CD4-positive, CD25-positive, alpha-beta regulatory T cell (primary cell): ENCODE measurements at regions not wholly inside any gene's neighbourhood (a gene's known extent, or its start where the extent isn't known, plus 50 kb on each side); places are given as distances from the start of the nearest gene placed in this dataset.

Experiments used
- ATAC-seq, 2 donors: fragments of 150-1000 bp; cut with Tn5 transposase; one replicate each; pipeline ENCODE4 v1.10.0; 2021; ENCODE audit warnings: low read depth in 2 of 2, moderate number of reproducible peaks in 2 of 2, moderate library complexity in 1 of 2
- DNase-seq, 3 donors: peaks; one replicate each; pipeline versions ENCODE4 v3.0.0 to v3.0.0-alpha.2; 2012 to 2022; ENCODE audit warnings: mixed read lengths in 1 of 3
- H3K27ac ChIP-seq: one replicate; pipeline ENCODE4 v1.7.0; 2013; ENCODE audit warnings: mild to moderate bottlenecking, low read length; ENCODE audit not compliant: insufficient read depth, poor library complexity, severe bottlenecking
- H3K27me3 ChIP-seq: one replicate; pipeline ENCODE4 v1.7.0; 2013; ENCODE audit warnings: low read length; ENCODE audit not compliant: control insufficient read depth, insufficient read depth
- H3K36me3 ChIP-seq: one replicate; pipeline ENCODE4 v1.7.0; 2013; ENCODE audit warnings: mild to moderate bottlenecking, low read length, moderate library complexity; ENCODE audit not compliant: control insufficient read depth, insufficient read depth
- H3K4me1 ChIP-seq: 2 replicates; pipeline ENCODE4 v1.7.0; 2013; ENCODE audit warnings: mild to moderate bottlenecking, low read length; ENCODE audit not compliant: insufficient read depth, control insufficient read depth, poor library complexity, severe bottlenecking
- H3K4me3 ChIP-seq: one replicate; pipeline ENCODE4 v1.7.0; 2013; ENCODE audit warnings: low read depth, mild to moderate bottlenecking, low read length, moderate library complexity
- H3K9me3 ChIP-seq, 2 experiments: 1 replicate in 1 of 2; 2 replicates in 1 of 2; pipeline ENCODE4 v1.7.0; 2013; ENCODE audit warnings: low read length in 2 of 2, mild to moderate bottlenecking in 1 of 2, moderate library complexity in 1 of 2; ENCODE audit not compliant: control insufficient read depth in 2 of 2
- H3K27ac Mint-ChIP-seq, 3 donors: one replicate each; pipeline ENCODE4 v1.8.0; 2020 to 2022; ENCODE audit warnings: mild to moderate bottlenecking in 3 of 3, mixed read lengths in 3 of 3, moderate library complexity in 2 of 3
- H3K27me3 Mint-ChIP-seq: one replicate; pipeline ENCODE4 v1.8.0; 2022; ENCODE audit warnings: mild to moderate bottlenecking, mixed read lengths
- H3K36me3 Mint-ChIP-seq: one replicate; pipeline ENCODE4 v1.8.0; 2020; ENCODE audit warnings: mixed read lengths
- H3K4me1 Mint-ChIP-seq, 4 donors: one replicate each; pipeline ENCODE4 v1.8.0; 2020 to 2022; ENCODE audit warnings: mixed read lengths in 4 of 4, mild to moderate bottlenecking in 1 of 4
- H3K4me3 Mint-ChIP-seq, 4 donors: one replicate each; pipeline ENCODE4 v1.8.0; 2020 to 2022; ENCODE audit warnings: mild to moderate bottlenecking in 4 of 4, mixed read lengths in 4 of 4, moderate library complexity in 3 of 4
- H3K9me3 Mint-ChIP-seq, 7 donors: one replicate each; pipeline ENCODE4 v1.8.0; 2020 to 2022; ENCODE audit warnings: mixed read lengths in 7 of 7, mild to moderate bottlenecking in 3 of 7, moderate library complexity in 2 of 7

- Mint-ChIP-seq H3K27me3 (peaks cover 2% of the 10 kb centered on the region), H3K9me3 (peaks cover 0 to 5% (median 0%) of the 10 kb centered on the region in 7 donors), H3K36me3 (no peaks in the 10 kb centered on the region), H3K4me3 (no peak overlapping the region), H3K27ac (no peak overlapping the region), H3K4me1 (no peaks in the 10 kb centered on the region)
- no peak for ATAC-seq
- DNase-seq, result no peak
- no peak overlapping the region for H3K27ac ChIP-seq
- H3K9me3 ChIP-seq, result no peaks in the 10 kb centered on the region
- H3K27me3 ChIP-seq, result no peaks in the 10 kb centered on the region
- no peak overlapping the region for H3K4me3 ChIP-seq
- no peaks in the 10 kb centered on the region for H3K36me3 ChIP-seq
- H3K4me1 ChIP-seq, result no peaks in the 10 kb centered on the region
Observed at GRCh38 chr9:1845425-1845824, 169.7 kb upstream of the SMARCA2 start.

GRCh38 chr9:1855726-1856125 is 159.4 kb upstream of the SMARCA2 start:
- DNase-seq (no peak), ATAC-seq (no peak)
- Histone ChIP-seq H3K4me1 (no peaks in the 10 kb centered on the region), H3K4me3 (no peak overlapping the region), H3K27me3 (no peaks in the 10 kb centered on the region), H3K36me3 (no peaks in the 10 kb centered on the region), H3K9me3 (no peaks in the 10 kb centered on the region), H3K27ac (no peak overlapping the region)
- Mint-ChIP-seq H3K27ac (no peak overlapping the region), H3K9me3 (peaks cover 0 to 6% (median 0%) of the 10 kb centered on the region in 7 donors), H3K27me3 (peaks cover 13% of the 10 kb centered on the region), H3K4me3 (no peak overlapping the region), H3K4me1 (peaks cover 0 to 4% (median 0%) of the 10 kb centered on the region in 4 donors), H3K36me3 (no peaks in the 10 kb centered on the region)

GRCh38 chr9:1857808-1858207 is 157.3 kb upstream of the SMARCA2 start:
- no peaks in the 10 kb centered on the region for H3K4me1 ChIP-seq
- no peaks in the 10 kb centered on the region for H3K36me3 ChIP-seq
- no peaks in the 10 kb centered on the region for H3K9me3 ChIP-seq
- no peak overlapping the region for H3K4me3 Mint-ChIP-seq
- ATAC-seq (no peak), DNase-seq (no peak)
- peaks cover 0 to 6% (median 0%) of the 10 kb centered on the region in 7 donors for H3K9me3 Mint-ChIP-seq
- H3K27me3 ChIP-seq, result no peaks in the 10 kb centered on the region
- H3K4me1 Mint-ChIP-seq, result peaks cover 2 to 21% (median 9%) of the 10 kb centered on the region in 4 donors
- H3K4me3 ChIP-seq, result no peak overlapping the region
- no peaks in the 10 kb centered on the region for H3K36me3 Mint-ChIP-seq
- H3K27me3 Mint-ChIP-seq, result peaks cover 13% of the 10 kb centered on the region
- no peak overlapping the region for H3K27ac Mint-ChIP-seq
- no peak overlapping the region for H3K27ac ChIP-seq

GRCh38 chr9:1869843-1870242 is 145.3 kb upstream of the SMARCA2 start:
- Histone ChIP-seq H3K27me3 (no peaks in the 10 kb centered on the region), H3K4me3 (no peak overlapping the region), H3K36me3 (no peaks in the 10 kb centered on the region), H3K27ac (no peak overlapping the region), H3K9me3 (no peaks in the 10 kb centered on the region), H3K4me1 (no peaks in the 10 kb centered on the region)
- Mint-ChIP-seq H3K27ac (no peak overlapping the region), H3K4me3 (peak overlapping the region in 1 of 4 donors; percentile 49), H3K4me1 (peaks cover 0 to 29% (median 11%) of the 10 kb centered on the region in 4 donors), H3K9me3 (no peaks in the 10 kb centered on the region), H3K36me3 (no peaks in the 10 kb centered on the region), H3K27me3 (peaks cover 12% of the 10 kb centered on the region)
- peak in 1 of 3 donors; percentile 51 for DNase-seq
- ATAC-seq, result peak in 1 of 2 donors; percentile 28

- Histone ChIP-seq H3K36me3 (no peaks in the 10 kb centered on the region), H3K27ac (no peak overlapping the region), H3K9me3 (no peaks in the 10 kb centered on the region), H3K4me1 (no peaks in the 10 kb centered on the region), H3K4me3 (no peak overlapping the region), H3K27me3 (no peaks in the 10 kb centered on the region)
- Mint-ChIP-seq H3K27ac (no peak overlapping the region), H3K4me3 (no peak overlapping the region), H3K36me3 (no peaks in the 10 kb centered on the region), H3K27me3 (peaks cover 12% of the 10 kb centered on the region), H3K4me1 (peaks cover 3 to 36% (median 13%) of the 10 kb centered on the region in 4 donors), H3K9me3 (no peaks in the 10 kb centered on the region)
- DNase-seq (no peak), ATAC-seq (no peak)
Observed at GRCh38 chr9:1870915-1871314, 144.2 kb upstream of the SMARCA2 start.

- Mint-ChIP-seq H3K4me3 (peak overlapping the region in 1 of 4 donors; percentile 16), H3K4me1 (peaks cover 3 to 45% (median 19%) of the 10 kb centered on the region in 4 donors), H3K36me3 (no peaks in the 10 kb centered on the region), H3K27me3 (peaks cover 14% of the 10 kb centered on the region), H3K9me3 (no peaks in the 10 kb centered on the region), H3K27ac (peak overlapping the region in 1 of 3 donors; percentile 86)
- H3K4me3 ChIP-seq, result no peak overlapping the region
- no peak overlapping the region for H3K27ac ChIP-seq
- H3K27me3 ChIP-seq, result no peaks in the 10 kb centered on the region
- no peaks in the 10 kb centered on the region for H3K9me3 ChIP-seq
- no peaks in the 10 kb centered on the region for H3K4me1 ChIP-seq
- no peaks in the 10 kb centered on the region for H3K36me3 ChIP-seq
- ATAC-seq, result peak in 1 of 2 donors; percentile 54
- DNase-seq, result peak in 1 of 3 donors; percentile 9
Observed at GRCh38 chr9:1871626-1872419, 143.3 kb upstream of the SMARCA2 start.

- H3K4me3 Mint-ChIP-seq, result no peak overlapping the region
- Histone ChIP-seq H3K27ac (no peak overlapping the region), H3K9me3 (no peaks in the 10 kb centered on the region), H3K36me3 (no peaks in the 10 kb centered on the region), H3K4me3 (no peak overlapping the region), H3K27me3 (no peaks in the 10 kb centered on the region), H3K4me1 (peaks cover 6% of the 10 kb centered on the region)
- peaks cover 3 to 43% (median 20%) of the 10 kb centered on the region in 4 donors for H3K4me1 Mint-ChIP-seq
- ATAC-seq (no peak), DNase-seq (no peak)
- peaks cover 5% of the 10 kb centered on the region for H3K27me3 Mint-ChIP-seq
- no peak overlapping the region for H3K27ac Mint-ChIP-seq
- no peaks in the 10 kb centered on the region for H3K9me3 Mint-ChIP-seq
- no peaks in the 10 kb centered on the region for H3K36me3 Mint-ChIP-seq
Observed at GRCh38 chr9:1875251-1875851, 139.8 kb upstream of the SMARCA2 start.
